Lower leg skin (tissue), 4 donors: ENCODE measurements at regions not wholly inside any gene's neighbourhood (a gene's known extent, or its start where the extent isn't known, plus 50 kb on each side); places are given as distances from the start of the nearest gene placed in this dataset.
"Not testable (repeated sequence)": the region's sequence is repeated elsewhere in the genome, so short reads cannot be mapped to it uniquely, and the experiment has no call there.

Source experiments
- DNase-seq, 2 donors: peaks; one replicate each; pipeline ENCODE4 v3.0.0-alpha.2; 2019; ENCODE audit warnings: low spot score in 2 of 2
- H3K4me3 ChIP-seq: fragments of 200-600 bp; sonication (generic); 2 replicates; pipeline ENCODE4 v1.5.1; 2017; ENCODE audit warnings: mild to moderate bottlenecking, low read depth; ENCODE audit not compliant: poor library complexity, severe bottlenecking
- POLR2A ChIP-seq, 2 donors: fragments of 450-650 bp; IDR thresholded peaks; one replicate each; pipeline ENCODE4 v1.6.1; 2016 to 2017; ENCODE audit warnings: antibody characterized with exemption in 2 of 2, mild to moderate bottlenecking in 1 of 2, moderate library complexity in 1 of 2
- WGBS, 2 donors: methylation state at CpG; one replicate each; pipeline ENCODE4 v1.1.5; 2018; 5-methylcytosine and 5-hydroxymethylcytosine counted together
- intact Hi-C: fragments of 100-400 bp; cut with DNase I; formaldehyde crosslinking; loops from one replicate; pipeline ENCODE4 v1.15.0; 2023; ENCODE audit warnings: low total_unique reads
- TF ChIP-seq, protein P1 (sequence below), 3 donors: fragments of 450-650 bp; IDR thresholded peaks; one replicate each; pipeline ENCODE4 v1.5.1; 2016; ENCODE audit warnings: antibody characterized with exemption in 3 of 3, mild to moderate bottlenecking in 3 of 3, moderate library complexity in 2 of 3

DNA sequence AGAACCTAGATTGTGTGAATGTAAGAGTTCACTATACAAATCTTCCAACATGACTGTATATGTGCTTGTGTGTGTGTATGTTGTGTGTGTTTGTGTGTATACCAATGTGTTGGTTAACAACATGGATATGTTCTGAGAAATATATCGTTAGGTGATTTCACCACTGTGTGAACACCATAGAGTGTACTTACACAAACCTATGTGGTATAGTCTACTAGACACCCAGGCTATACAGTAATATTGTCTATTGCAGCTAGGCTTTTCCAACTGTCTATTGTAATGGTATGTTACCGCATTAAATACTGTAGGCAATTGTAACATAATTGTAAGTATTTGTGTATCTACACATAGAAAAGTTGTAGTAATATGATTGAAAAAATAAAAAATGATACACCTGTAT lies 959.2 kb upstream of the SEMA6A start:
- WGBS, 2 donors: 98 to 99% methylated on average over 2 of the region's 2 CpGs
- intact Hi-C loops: no loop called here
- TF ChIP-seq, protein P1, sequence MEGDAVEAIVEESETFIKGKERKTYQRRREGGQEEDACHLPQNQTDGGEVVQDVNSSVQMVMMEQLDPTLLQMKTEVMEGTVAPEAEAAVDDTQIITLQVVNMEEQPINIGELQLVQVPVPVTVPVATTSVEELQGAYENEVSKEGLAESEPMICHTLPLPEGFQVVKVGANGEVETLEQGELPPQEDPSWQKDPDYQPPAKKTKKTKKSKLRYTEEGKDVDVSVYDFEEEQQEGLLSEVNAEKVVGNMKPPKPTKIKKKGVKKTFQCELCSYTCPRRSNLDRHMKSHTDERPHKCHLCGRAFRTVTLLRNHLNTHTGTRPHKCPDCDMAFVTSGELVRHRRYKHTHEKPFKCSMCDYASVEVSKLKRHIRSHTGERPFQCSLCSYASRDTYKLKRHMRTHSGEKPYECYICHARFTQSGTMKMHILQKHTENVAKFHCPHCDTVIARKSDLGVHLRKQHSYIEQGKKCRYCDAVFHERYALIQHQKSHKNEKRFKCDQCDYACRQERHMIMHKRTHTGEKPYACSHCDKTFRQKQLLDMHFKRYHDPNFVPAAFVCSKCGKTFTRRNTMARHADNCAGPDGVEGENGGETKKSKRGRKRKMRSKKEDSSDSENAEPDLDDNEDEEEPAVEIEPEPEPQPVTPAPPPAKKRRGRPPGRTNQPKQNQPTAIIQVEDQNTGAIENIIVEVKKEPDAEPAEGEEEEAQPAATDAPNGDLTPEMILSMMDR (IDR thresholded peaks at IDR 0.05): no peak
- TF ChIP-seq POLR2A (IDR thresholded peaks at IDR 0.05): no peak
- no peak for DNase-seq
- H3K4me3 ChIP-seq: no peak overlapping the region

DNA sequence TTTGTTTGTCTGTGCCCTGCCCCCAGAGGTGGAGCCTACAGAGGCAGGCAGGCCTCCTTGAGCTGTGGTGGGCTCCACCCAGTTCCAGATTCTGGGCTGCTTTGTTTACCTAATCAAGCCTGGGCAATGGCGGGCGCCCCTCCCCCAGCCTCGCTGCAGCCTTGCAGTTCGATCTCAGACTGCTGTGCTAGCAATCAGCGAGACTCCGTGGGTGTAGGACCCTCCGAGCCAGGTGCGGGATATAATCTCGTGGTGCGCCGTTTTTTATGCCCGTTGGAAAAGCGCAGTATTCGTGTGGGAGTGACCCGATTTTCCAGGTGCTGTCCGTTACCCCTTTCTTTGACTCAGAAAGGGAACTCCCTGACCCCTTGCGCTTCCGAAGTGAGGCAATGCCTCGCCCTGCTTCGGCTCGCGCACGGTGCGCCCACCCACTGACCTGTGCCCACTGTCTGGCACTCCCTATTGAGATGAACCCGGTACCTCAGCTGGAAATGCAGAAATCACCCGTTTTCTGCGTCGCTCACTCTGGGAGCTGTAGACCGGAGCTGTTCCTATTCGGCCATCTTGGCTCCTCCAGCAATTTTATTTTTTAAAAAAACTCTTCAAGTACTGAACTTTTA lies 958.5 kb upstream of the SEMA6A start:
- intact Hi-C loops, DNase-seq, H3K4me3 ChIP-seq: not testable (repeated sequence)
- WGBS, 2 donors: 96% methylated on average over 30 of the region's 30 CpGs

DNA sequence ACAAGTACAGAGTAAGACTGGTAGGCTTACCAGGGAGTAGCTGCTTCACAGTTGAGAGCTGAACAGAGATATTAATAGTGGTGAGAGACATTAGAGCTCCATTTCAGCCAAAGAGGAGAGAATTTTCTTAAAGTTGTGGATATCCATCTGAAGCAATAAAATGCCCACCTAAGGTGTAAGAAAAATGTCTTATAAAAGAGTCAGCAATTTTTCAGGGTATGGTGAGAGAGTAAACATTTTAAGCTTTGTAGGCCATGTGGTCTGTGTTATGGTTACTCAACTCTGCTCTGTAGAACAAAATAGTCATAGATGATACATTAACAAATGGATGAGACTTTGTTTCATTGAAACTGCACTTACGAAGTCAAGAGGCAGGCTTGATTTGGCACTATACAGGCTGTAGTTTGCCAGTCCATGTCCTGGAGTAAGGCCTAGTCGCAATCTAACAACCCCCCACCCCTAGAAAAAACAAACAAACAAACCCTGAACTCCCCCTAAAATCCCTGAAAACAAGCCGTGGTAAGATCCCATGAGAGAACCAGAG lies 945.4 kb upstream of the SEMA6A start:
- H3K4me3 ChIP-seq: no peak overlapping the region
- DNase-seq: no peak
- no peak for TF ChIP-seq POLR2A (IDR thresholded peaks at IDR 0.05)
- TF ChIP-seq, protein P1 (IDR thresholded peaks at IDR 0.05): no peak
- 62 to 77% methylated on average over 3 of the region's 3 CpGs for WGBS, 2 donors
- intact Hi-C loops: no loop called here

DNA sequence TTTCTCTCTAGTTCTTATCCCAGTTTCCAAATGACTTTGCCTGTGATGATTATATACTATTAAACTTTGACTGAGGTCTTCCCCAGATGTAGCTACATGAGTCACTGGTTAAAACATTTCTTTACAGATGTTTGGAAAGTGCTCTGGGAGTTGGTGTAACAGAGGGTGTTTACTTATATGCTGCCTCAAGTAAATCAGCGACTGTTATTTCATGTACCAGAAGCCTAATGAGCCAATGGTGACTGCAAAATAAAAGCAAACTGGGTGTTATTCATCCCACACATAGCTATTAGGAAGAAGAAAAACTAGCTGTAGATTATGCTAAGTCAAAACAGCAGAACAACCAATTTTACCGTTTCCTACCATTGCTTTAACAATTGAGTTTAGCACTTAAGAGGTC lies 929.7 kb upstream of the SEMA6A start:
- TF ChIP-seq POLR2A (IDR thresholded peaks at IDR 0.05): no peak
- TF ChIP-seq, protein P1 (IDR thresholded peaks at IDR 0.05): no peak
- DNase-seq: no peak
- 69 to 72% methylated on average over 2 of the region's 2 CpGs for WGBS, 2 donors
- intact Hi-C loops: no loop called here
- no peak overlapping the region for H3K4me3 ChIP-seq

DNA sequence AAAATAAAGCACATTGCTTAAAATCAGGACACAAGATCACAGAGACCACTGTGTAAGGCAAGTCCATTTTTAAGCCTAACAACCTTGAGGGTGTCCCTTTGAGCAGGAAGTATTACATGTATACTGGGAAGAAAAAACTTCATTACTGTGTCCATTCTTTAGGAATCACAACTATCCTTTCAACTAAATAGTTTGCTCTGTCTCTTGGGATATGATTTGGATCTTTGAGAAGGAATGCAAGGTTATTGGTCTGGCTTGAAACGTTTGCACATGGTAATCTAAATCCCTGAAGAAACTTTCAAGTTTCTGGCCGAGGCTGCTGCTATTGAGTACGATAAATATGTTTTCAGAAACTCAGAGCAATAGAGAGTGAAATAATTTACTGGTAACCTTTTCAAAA lies 923.0 kb upstream of the SEMA6A start:
- WGBS, 2 donors: 53 to 58% methylated on average over 3 of the region's 3 CpGs
- TF ChIP-seq POLR2A (IDR thresholded peaks at IDR 0.05): no peak
- TF ChIP-seq, protein P1 (IDR thresholded peaks at IDR 0.05): no peak
- no peak for DNase-seq
- no peak overlapping the region for H3K4me3 ChIP-seq
- intact Hi-C loops: no loop called here

DNA sequence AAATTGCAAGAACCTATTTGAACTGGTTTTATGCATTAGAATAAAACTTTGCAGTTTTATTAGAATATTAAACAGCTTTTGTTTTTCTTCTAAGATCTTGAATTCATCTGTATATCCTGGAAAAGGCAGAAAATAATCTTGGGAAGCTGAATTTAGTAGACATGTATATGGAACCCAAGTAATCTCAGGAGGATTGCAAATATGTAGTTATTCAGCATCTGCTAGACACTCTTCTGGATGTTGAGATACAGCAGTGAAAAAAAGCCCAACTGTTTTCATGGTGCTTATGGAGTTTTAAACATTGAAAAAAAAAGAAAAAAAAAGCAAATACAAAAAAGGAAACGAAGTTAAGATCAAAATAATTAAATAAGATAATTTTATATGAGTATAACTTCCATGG lies 922.2 kb upstream of the SEMA6A start:
- no peak for DNase-seq
- no peak overlapping the region for H3K4me3 ChIP-seq
- TF ChIP-seq, protein P1 (IDR thresholded peaks at IDR 0.05): no peak
- TF ChIP-seq POLR2A (IDR thresholded peaks at IDR 0.05): no peak
- intact Hi-C loops: no loop called here
- WGBS, 2 donors: 52 to 61% methylated on average over 1 of the region's 1 CpG
